ENCODE measurements at regions not wholly inside any gene's neighbourhood (a gene's known extent, or its start where the extent isn't known, plus 50 kb on each side); places are given as distances from the start of the nearest gene placed in this dataset.

GRCh38 chr15:31557899-31558298 is 231.3 kb downstream of the KLF13 start:
- no peak for DNase-seq

- no peak for DNase-seq
These were observed 232.2 kb downstream of the KLF13 start for GRCh38 chr15:31558840-31559239.

- DNase-seq: no peak
These were observed 233.2 kb downstream of the KLF13 start for GRCh38 chr15:31559786-31560185.

GRCh38 chr15:31560643-31561042 is 234.0 kb downstream of the KLF13 start:
- no peak for DNase-seq

- DNase-seq: no peak
These were observed 234.5 kb downstream of the KLF13 start for GRCh38 chr15:31561156-31561555.

- DNase-seq: no peak
These were observed 236.4 kb downstream of the KLF13 start for GRCh38 chr15:31563001-31563400.

- no peak for DNase-seq
These were observed 236.8 kb downstream of the KLF13 start for GRCh38 chr15:31563421-31563820.

GRCh38 chr15:31567861-31568260 is 241.2 kb downstream of the KLF13 start:
- no peak for DNase-seq

- DNase-seq: no peak
These were observed 243.2 kb downstream of the KLF13 start for GRCh38 chr15:31569836-31570235.

- no peak for DNase-seq
These were observed 244.0 kb downstream of the KLF13 start for GRCh38 chr15:31570591-31570990.

GRCh38 chr15:31571676-31572075 is 245.0 kb downstream of the KLF13 start:
- DNase-seq: no peak

- no peak for DNase-seq
These were observed 247.1 kb downstream of the KLF13 start for GRCh38 chr15:31573759-31574158.

GRCh38 chr15:31574766-31575165 is 248.1 kb downstream of the KLF13 start:
- no peak for DNase-seq

- no peak for DNase-seq
These were observed 250.5 kb downstream of the KLF13 start for GRCh38 chr15:31577108-31577507.

GRCh38 chr15:31579282-31579681 is 252.6 kb downstream of the KLF13 start:
- no peak for DNase-seq

- no peak for DNase-seq
These were observed 253.3 kb downstream of the KLF13 start for GRCh38 chr15:31579976-31580375.

GRCh38 chr15:31584195-31584594 is 257.6 kb downstream of the KLF13 start:
- DNase-seq: no peak

GRCh38 chr15:31585240-31585639 is 258.6 kb downstream of the KLF13 start:
- no peak for DNase-seq

- no peak for DNase-seq
These were observed 260.2 kb downstream of the KLF13 start for GRCh38 chr15:31586841-31587240.

GRCh38 chr15:31587583-31587982 is 260.9 kb downstream of the KLF13 start:
- DNase-seq: no peak

- DNase-seq: no peak
These were observed 264.0 kb downstream of the KLF13 start for GRCh38 chr15:31590609-31591008.

GRCh38 chr15:31591908-31592307 is 265.3 kb downstream of the KLF13 start:
- no peak for DNase-seq

GRCh38 chr15:31597466-31597865 is 270.8 kb downstream of the KLF13 start:
- DNase-seq: no peak

- DNase-seq: no peak
These were observed 272.0 kb downstream of the KLF13 start for GRCh38 chr15:31598620-31599019.

- no peak for DNase-seq
These were observed 278.9 kb downstream of the KLF13 start for GRCh38 chr15:31605467-31605931.

- DNase-seq: no peak
These were observed 279.6 kb downstream of the KLF13 start for GRCh38 chr15:31606194-31606669.

All from COR-L47 (cell line).